ENCODE measurements at regions not wholly inside any gene's neighbourhood (a gene's known extent, or its start where the extent isn't known, plus 50 kb on each side); places are given as distances from the start of the nearest gene placed in this dataset.

GRCh38 chr1:60850084-60850483 is 232.3 kb upstream of the NFIA start:
- TF ChIP-seq, protein P1, sequence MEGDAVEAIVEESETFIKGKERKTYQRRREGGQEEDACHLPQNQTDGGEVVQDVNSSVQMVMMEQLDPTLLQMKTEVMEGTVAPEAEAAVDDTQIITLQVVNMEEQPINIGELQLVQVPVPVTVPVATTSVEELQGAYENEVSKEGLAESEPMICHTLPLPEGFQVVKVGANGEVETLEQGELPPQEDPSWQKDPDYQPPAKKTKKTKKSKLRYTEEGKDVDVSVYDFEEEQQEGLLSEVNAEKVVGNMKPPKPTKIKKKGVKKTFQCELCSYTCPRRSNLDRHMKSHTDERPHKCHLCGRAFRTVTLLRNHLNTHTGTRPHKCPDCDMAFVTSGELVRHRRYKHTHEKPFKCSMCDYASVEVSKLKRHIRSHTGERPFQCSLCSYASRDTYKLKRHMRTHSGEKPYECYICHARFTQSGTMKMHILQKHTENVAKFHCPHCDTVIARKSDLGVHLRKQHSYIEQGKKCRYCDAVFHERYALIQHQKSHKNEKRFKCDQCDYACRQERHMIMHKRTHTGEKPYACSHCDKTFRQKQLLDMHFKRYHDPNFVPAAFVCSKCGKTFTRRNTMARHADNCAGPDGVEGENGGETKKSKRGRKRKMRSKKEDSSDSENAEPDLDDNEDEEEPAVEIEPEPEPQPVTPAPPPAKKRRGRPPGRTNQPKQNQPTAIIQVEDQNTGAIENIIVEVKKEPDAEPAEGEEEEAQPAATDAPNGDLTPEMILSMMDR (conservative IDR thresholded peaks at IDR 0.05; ENCODE audit: low read length) = no peak
- no peak for TF ChIP-seq EZH2phosphoT487 (IDR thresholded peaks at IDR 0.05; ENCODE audit: borderline replicate concordance, low read depth, low read length)

All from OCI-LY7 (cell line).